HEK293T (cell line): ENCODE measurements at regions not wholly inside any gene's neighbourhood (a gene's known extent, or its start where the extent isn't known, plus 50 kb on each side); places are given as distances from the start of the nearest gene placed in this dataset.

Experiments used
- CTCF ChIA-PET: fragments of 350-600 bp; formaldehyde crosslinking; extraction: SDS; loops from one replicate; lab custom pipeline; 2021; ENCODE audit warnings: antibody characterized with exemption, inconsistent platforms; lab: Yijun Ruan, JAX
- POLR2A ChIA-PET: fragments of 350-600 bp; formaldehyde crosslinking; extraction: SDS; loops from one replicate; lab custom pipeline; 2020; ENCODE audit warnings: antibody characterized with exemption, inconsistent platforms; lab: Yijun Ruan, JAX
- DNase-seq: peaks from one replicate; pipeline ENCODE4 v3.0.0; 2012; ENCODE audit warnings: mixed read lengths; ENCODE audit errors: extremely low spot score
- ARNT ChIP-seq: fragments of 450-650 bp; IDR thresholded peaks from 2 replicates; pipeline ENCODE4 v1.6.1; 2017; ENCODE audit warnings: mild to moderate bottlenecking
- BHLHE40 ChIP-seq: fragments of 450-650 bp; IDR thresholded peaks from 2 replicates; pipeline ENCODE4 v1.6.1; 2016; ENCODE audit warnings: mild to moderate bottlenecking, moderate library complexity, borderline replicate concordance
- CTBP1 ChIP-seq: fragments of 450-650 bp; IDR thresholded peaks from 2 replicates; pipeline ENCODE4 v1.6.1; 2016; ENCODE audit warnings: borderline replicate concordance
- ELF4 ChIP-seq: fragments of 450-650 bp; IDR thresholded peaks from 2 replicates; pipeline ENCODE4 v1.6.1; 2017; ENCODE audit warnings: antibody characterized with exemption
- FOXA1 ChIP-seq: fragments of 450-650 bp; IDR thresholded peaks from 2 replicates; pipeline ENCODE4 v1.6.1; 2016; ENCODE audit warnings: mild to moderate bottlenecking
- FOXK2 ChIP-seq: fragments of 450-650 bp; IDR thresholded peaks from 2 replicates; pipeline ENCODE4 v1.6.1; 2016; ENCODE audit warnings: mild to moderate bottlenecking
- FOXM1 ChIP-seq: fragments of 450-650 bp; IDR thresholded peaks from 2 replicates; pipeline ENCODE4 v1.6.1; 2017; ENCODE audit warnings: mild to moderate bottlenecking, borderline replicate concordance
- HDGF ChIP-seq: fragments of 450-650 bp; IDR thresholded peaks from 2 replicates; pipeline ENCODE4 v1.6.1; 2017; ENCODE audit warnings: antibody characterized with exemption, borderline replicate concordance
- L3MBTL2 ChIP-seq: fragments of 450-650 bp; conservative IDR thresholded peaks from 2 replicates; pipeline ENCODE4 v1.6.1; 2016; ENCODE audit warnings: mild to moderate bottlenecking
- LEF1 ChIP-seq: fragments of 450-650 bp; IDR thresholded peaks from 2 replicates; pipeline ENCODE4 v1.6.1; 2017; ENCODE audit warnings: mild to moderate bottlenecking, borderline replicate concordance
- NFRKB ChIP-seq: fragments of 450-650 bp; IDR thresholded peaks from 2 replicates; pipeline ENCODE4 v1.6.1; 2016; ENCODE audit warnings: mild to moderate bottlenecking, moderate library complexity
- PKNOX1 ChIP-seq: fragments of 450-650 bp; IDR thresholded peaks from 2 replicates; pipeline ENCODE4 v1.6.1; 2016
- SP1 ChIP-seq: fragments of 450-650 bp; IDR thresholded peaks from 2 replicates; pipeline ENCODE4 v1.6.1; 2017
- SUZ12 ChIP-seq: fragments of 450-650 bp; IDR thresholded peaks from 2 replicates; pipeline ENCODE4 v1.6.1; 2016; ENCODE audit warnings: mild to moderate bottlenecking
- TARDBP ChIP-seq: fragments of 450-650 bp; IDR thresholded peaks from 2 replicates; pipeline ENCODE4 v1.6.1; 2016
- ZNF384 ChIP-seq: fragments of 450-650 bp; IDR thresholded peaks from 2 replicates; pipeline ENCODE4 v1.6.1; 2016

- TF ChIP-seq BHLHE40: no peak
- no peak for TF ChIP-seq TARDBP
- TF ChIP-seq FOXM1: no peak
- TF ChIP-seq PKNOX1: no peak
- no peak for TF ChIP-seq ARNT
- TF ChIP-seq LEF1: no peak
- TF ChIP-seq ELF4: no peak
- TF ChIP-seq FOXK2: no peak
- TF ChIP-seq ZNF384: no peak
- no peak for TF ChIP-seq FOXA1
- TF ChIP-seq L3MBTL2: no peak
- TF ChIP-seq CTBP1: no peak
- TF ChIP-seq SP1: no peak
- TF ChIP-seq SUZ12: no peak
- TF ChIP-seq NFRKB: no peak
- no peak for TF ChIP-seq HDGF
- no peak for DNase-seq
- ChIA-PET POLR2A (no interaction called here), CTCF (no interaction called here)
These were observed 1051.3 kb upstream of the NRXN1 start for GRCh38 chr2:52083214-52083613.

GRCh38 chr2:52082646-52083045 is 1050.7 kb upstream of the NRXN1 start:
- POLR2A ChIA-PET: no interaction called here
- TF ChIP-seq SP1 (no peak), ARNT (no peak), FOXM1 (no peak), TARDBP (no peak), LEF1 (no peak), ELF4 (no peak), FOXA1 (no peak), HDGF (no peak)
- CTCF ChIA-PET: no interaction called here
- DNase-seq: no peak

GRCh38 chr2:52079602-52080001 is 1047.7 kb upstream of the NRXN1 start:
- TF ChIP-seq HDGF (no peak), BHLHE40 (no peak), FOXA1 (no peak), SUZ12 (no peak), ARNT (no peak), CTBP1 (no peak), LEF1 (no peak), SP1 (no peak), TARDBP (no peak)
- no peak for DNase-seq
- ChIA-PET CTCF (no interaction called here), POLR2A (no interaction called here)

GRCh38 chr2:52077159-52077558 is 1045.2 kb upstream of the NRXN1 start:
- ChIA-PET POLR2A (no interaction called here), CTCF (no interaction called here)
- no peak for DNase-seq
- TF ChIP-seq PKNOX1 (no peak), CTBP1 (no peak), LEF1 (no peak), HDGF (no peak), NFRKB (no peak), ARNT (no peak), BHLHE40 (no peak), ZNF384 (no peak), L3MBTL2 (no peak), FOXK2 (no peak), TARDBP (no peak), SUZ12 (no peak), FOXA1 (no peak), ELF4 (no peak), SP1 (no peak), FOXM1 (no peak)

GRCh38 chr2:52074130-52074719 is 1042.3 kb upstream of the NRXN1 start:
- ChIA-PET CTCF (no interaction called here), POLR2A (no interaction called here)
- DNase-seq: no peak
- TF ChIP-seq TARDBP (no peak), ZNF384 (no peak), ARNT (no peak), BHLHE40 (no peak), HDGF (no peak), ELF4 (no peak), FOXK2 (no peak), SP1 (no peak), LEF1 (no peak)

GRCh38 chr2:52072949-52073348 is 1041.0 kb upstream of the NRXN1 start:
- CTCF ChIA-PET: no interaction called here
- DNase-seq: no peak
- POLR2A ChIA-PET: no interaction called here
- no peak for TF ChIP-seq L3MBTL2
- TF ChIP-seq ELF4: no peak
- no peak for TF ChIP-seq SUZ12
- TF ChIP-seq ZNF384: no peak
- TF ChIP-seq FOXK2: no peak
- TF ChIP-seq ARNT: no peak
- no peak for TF ChIP-seq FOXA1

- TF ChIP-seq PKNOX1: no peak
- no peak for TF ChIP-seq FOXM1
- no peak for TF ChIP-seq BHLHE40
- TF ChIP-seq ELF4: no peak
- TF ChIP-seq TARDBP: no peak
- no peak for TF ChIP-seq SP1
- no peak for TF ChIP-seq LEF1
- no peak for TF ChIP-seq FOXK2
- no peak for TF ChIP-seq NFRKB
- TF ChIP-seq FOXA1: no peak
- TF ChIP-seq L3MBTL2: no peak
- no peak for TF ChIP-seq HDGF
- TF ChIP-seq ZNF384: no peak
- DNase-seq: no peak
- CTCF ChIA-PET: no interaction called here
- POLR2A ChIA-PET: no interaction called here
These were observed 1038.7 kb upstream of the NRXN1 start for GRCh38 chr2:52070665-52071064.
